MG63 (cell line): ENCODE measurements at regions not wholly inside any gene's neighbourhood (a gene's known extent, or its start where the extent isn't known, plus 50 kb on each side); places are given as distances from the start of the nearest gene placed in this dataset.

Experiments
- DNase-seq: peaks from one replicate; pipeline ENCODE4 v3.0.0-alpha.2; 2020
- H3K27me3 ChIP-seq: fragments of 250-450 bp; sonication (Bioruptor Pico); 2 replicates; pipeline ENCODE4 v1.5.1; 2020; ENCODE audit warnings: mild to moderate bottlenecking, moderate library complexity
- H3K36me3 ChIP-seq: fragments of 250-450 bp; sonication (Bioruptor Pico); 2 replicates; pipeline ENCODE4 v1.5.1; 2020; ENCODE audit warnings: mild to moderate bottlenecking, moderate library complexity
- H3K4me3 ChIP-seq: fragments of 250-450 bp; sonication (Bioruptor Pico); 2 replicates; pipeline ENCODE4 v1.5.1; 2020; ENCODE audit warnings: mild to moderate bottlenecking, moderate library complexity
- H3K9me3 ChIP-seq: fragments of 250-450 bp; sonication (Bioruptor Pico); 2 replicates; pipeline ENCODE4 v1.5.1; 2020; ENCODE audit warnings: mild to moderate bottlenecking, moderate library complexity

GRCh38 chr6:94487371-94487770 lies 1068.0 kb upstream of the EPHA7 start:
- Histone ChIP-seq H3K36me3 (no peaks in the 10 kb centered on the region), H3K9me3 (no peaks in the 10 kb centered on the region), H3K27me3 (no peaks in the 10 kb centered on the region), H3K4me3 (no peak overlapping the region)
- DNase-seq: no peak

- peaks cover 8% of the 10 kb centered on the region for H3K9me3 ChIP-seq
- H3K4me3 ChIP-seq: no peak overlapping the region
- no peaks in the 10 kb centered on the region for H3K27me3 ChIP-seq
- no peak for DNase-seq
- H3K36me3 ChIP-seq: no peaks in the 10 kb centered on the region
Measured at GRCh38 chr6:94478133-94479005, 1059.0 kb upstream of the EPHA7 start.

GRCh38 chr6:94468830-94469229 lies 1049.5 kb upstream of the EPHA7 start:
- no peaks in the 10 kb centered on the region for H3K9me3 ChIP-seq
- no peaks in the 10 kb centered on the region for H3K27me3 ChIP-seq
- no peak overlapping the region for H3K4me3 ChIP-seq
- H3K36me3 ChIP-seq: no peaks in the 10 kb centered on the region
- no peak for DNase-seq

GRCh38 chr6:94464018-94464510 lies 1044.7 kb upstream of the EPHA7 start:
- no peak overlapping the region for H3K4me3 ChIP-seq
- no peaks in the 10 kb centered on the region for H3K27me3 ChIP-seq
- H3K36me3 ChIP-seq: no peaks in the 10 kb centered on the region
- no peak for DNase-seq
- H3K9me3 ChIP-seq: no peaks in the 10 kb centered on the region

- DNase-seq: no peak
- Histone ChIP-seq H3K9me3 (no peaks in the 10 kb centered on the region), H3K36me3 (no peaks in the 10 kb centered on the region), H3K4me3 (no peak overlapping the region), H3K27me3 (no peaks in the 10 kb centered on the region)
Measured at GRCh38 chr6:94463306-94463705, 1043.9 kb upstream of the EPHA7 start.

GRCh38 chr6:94462231-94462630 lies 1042.9 kb upstream of the EPHA7 start:
- DNase-seq: no peak
- H3K27me3 ChIP-seq: no peaks in the 10 kb centered on the region
- no peak overlapping the region for H3K4me3 ChIP-seq
- no peaks in the 10 kb centered on the region for H3K9me3 ChIP-seq
- no peaks in the 10 kb centered on the region for H3K36me3 ChIP-seq

GRCh38 chr6:94456266-94456665 lies 1036.9 kb upstream of the EPHA7 start:
- Histone ChIP-seq H3K9me3 (no peaks in the 10 kb centered on the region), H3K27me3 (no peaks in the 10 kb centered on the region), H3K4me3 (no peak overlapping the region), H3K36me3 (no peaks in the 10 kb centered on the region)
- no peak for DNase-seq

- Histone ChIP-seq H3K27me3 (no peaks in the 10 kb centered on the region), H3K36me3 (no peaks in the 10 kb centered on the region), H3K9me3 (no peaks in the 10 kb centered on the region), H3K4me3 (no peak overlapping the region)
- no peak for DNase-seq
Measured at GRCh38 chr6:94454231-94454630, 1034.9 kb upstream of the EPHA7 start.

GRCh38 chr6:94446120-94446519 lies 1026.8 kb upstream of the EPHA7 start:
- Histone ChIP-seq H3K9me3 (no peaks in the 10 kb centered on the region), H3K36me3 (no peaks in the 10 kb centered on the region), H3K4me3 (no peak overlapping the region), H3K27me3 (no peaks in the 10 kb centered on the region)
- no peak for DNase-seq

- no peaks in the 10 kb centered on the region for H3K27me3 ChIP-seq
- no peak overlapping the region for H3K4me3 ChIP-seq
- DNase-seq: no peak
- H3K9me3 ChIP-seq: no peaks in the 10 kb centered on the region
- no peaks in the 10 kb centered on the region for H3K36me3 ChIP-seq
Measured at GRCh38 chr6:94443701-94444100, 1024.3 kb upstream of the EPHA7 start.

GRCh38 chr6:94424692-94425091 lies 1005.3 kb upstream of the EPHA7 start:
- H3K4me3 ChIP-seq: no peak overlapping the region
- no peaks in the 10 kb centered on the region for H3K36me3 ChIP-seq
- no peaks in the 10 kb centered on the region for H3K27me3 ChIP-seq
- peaks cover 8% of the 10 kb centered on the region; the same call in 1 of the 2 replicates for H3K9me3 ChIP-seq
- DNase-seq: no peak

GRCh38 chr6:94417363-94417762 lies 998.0 kb upstream of the EPHA7 start:
- no peak for DNase-seq
- Histone ChIP-seq H3K27me3 (no peaks in the 10 kb centered on the region), H3K4me3 (no peak overlapping the region), H3K36me3 (no peaks in the 10 kb centered on the region), H3K9me3 (no peaks in the 10 kb centered on the region)

GRCh38 chr6:94414041-94414440 lies 994.7 kb upstream of the EPHA7 start:
- H3K27me3 ChIP-seq: no peaks in the 10 kb centered on the region
- no peak overlapping the region for H3K4me3 ChIP-seq
- DNase-seq: no peak
- H3K36me3 ChIP-seq: no peaks in the 10 kb centered on the region
- H3K9me3 ChIP-seq: no peaks in the 10 kb centered on the region

GRCh38 chr6:94401311-94401710 lies 982.0 kb upstream of the EPHA7 start:
- no peaks in the 10 kb centered on the region for H3K27me3 ChIP-seq
- no peak overlapping the region for H3K4me3 ChIP-seq
- H3K36me3 ChIP-seq: no peaks in the 10 kb centered on the region
- H3K9me3 ChIP-seq: peaks cover under 1% of the 10 kb centered on the region; the same call in 1 of the 2 replicates
- no peak for DNase-seq

GRCh38 chr6:94394822-94395221 lies 975.5 kb upstream of the EPHA7 start:
- no peak for DNase-seq
- peaks cover 1% of the 10 kb centered on the region; the same call in 1 of the 2 replicates for H3K9me3 ChIP-seq
- no peaks in the 10 kb centered on the region for H3K27me3 ChIP-seq
- H3K36me3 ChIP-seq: no peaks in the 10 kb centered on the region
- H3K4me3 ChIP-seq: no peak overlapping the region

- H3K4me3 ChIP-seq: no peak overlapping the region
- H3K36me3 ChIP-seq: no peaks in the 10 kb centered on the region
- DNase-seq: peak; percentile 10
- H3K27me3 ChIP-seq: no peaks in the 10 kb centered on the region
- H3K9me3 ChIP-seq: no peaks in the 10 kb centered on the region
Measured at GRCh38 chr6:94389218-94389617, 969.9 kb upstream of the EPHA7 start.

- H3K9me3 ChIP-seq: no peaks in the 10 kb centered on the region
- DNase-seq: no peak
- no peaks in the 10 kb centered on the region for H3K36me3 ChIP-seq
- no peak overlapping the region for H3K4me3 ChIP-seq
- no peaks in the 10 kb centered on the region for H3K27me3 ChIP-seq
Measured at GRCh38 chr6:94377835-94378234, 958.5 kb upstream of the EPHA7 start.

GRCh38 chr6:94376876-94377275 lies 957.5 kb upstream of the EPHA7 start:
- H3K9me3 ChIP-seq: no peaks in the 10 kb centered on the region
- no peak overlapping the region for H3K4me3 ChIP-seq
- H3K27me3 ChIP-seq: no peaks in the 10 kb centered on the region
- no peaks in the 10 kb centered on the region for H3K36me3 ChIP-seq
- no peak for DNase-seq
